ENCODE measurements at regions not wholly inside any gene's neighbourhood (a gene's known extent, or its start where the extent isn't known, plus 50 kb on each side); places are given as distances from the start of the nearest gene placed in this dataset.

- Histone ChIP-seq H3K27ac (ENCODE audit: extremely low read depth, low read depth, low read length) (no peak overlapping the region), H3K36me3 (ENCODE audit: control insufficient read depth in 2 of 2, insufficient read depth in 1 of 2, low read length in 2 of 2) (no peaks in the 10 kb centered on the region), H3K4me3 (ENCODE audit: low read depth, low read length) (no peak overlapping the region), H3K9me3 (ENCODE audit: control insufficient read depth, insufficient read depth, low read depth, low read length) (no peaks in the 10 kb centered on the region), H3K4me1 (ENCODE audit: control insufficient read depth, insufficient read depth, low read length) (no peaks in the 10 kb centered on the region)
- TF ChIP-seq ZNF610 (tag by site-specific recombination; IDR thresholded peaks at IDR 0.05; ENCODE audit: borderline replicate concordance): no peak
- TF ChIP-seq ZBTB1 (tag by site-specific recombination; IDR thresholded peaks at IDR 0.05): no peak
- no peak for TF ChIP-seq ZBTB48 (tag by site-specific recombination; IDR thresholded peaks at IDR 0.05)
- TF ChIP-seq KLF10 (tag by site-specific recombination; IDR thresholded peaks at IDR 0.05): no peak
- TF ChIP-seq, protein P1, sequence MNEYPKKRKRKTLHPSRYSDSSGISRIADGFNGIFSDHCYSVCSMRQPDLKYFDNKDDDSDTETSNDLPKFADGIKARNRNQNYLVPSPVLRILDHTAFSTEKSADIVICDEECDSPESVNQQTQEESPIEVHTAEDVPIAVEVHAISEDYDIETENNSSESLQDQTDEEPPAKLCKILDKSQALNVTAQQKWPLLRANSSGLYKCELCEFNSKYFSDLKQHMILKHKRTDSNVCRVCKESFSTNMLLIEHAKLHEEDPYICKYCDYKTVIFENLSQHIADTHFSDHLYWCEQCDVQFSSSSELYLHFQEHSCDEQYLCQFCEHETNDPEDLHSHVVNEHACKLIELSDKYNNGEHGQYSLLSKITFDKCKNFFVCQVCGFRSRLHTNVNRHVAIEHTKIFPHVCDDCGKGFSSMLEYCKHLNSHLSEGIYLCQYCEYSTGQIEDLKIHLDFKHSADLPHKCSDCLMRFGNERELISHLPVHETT (tag by site-specific recombination; IDR thresholded peaks at IDR 0.05): no peak
- TF ChIP-seq, protein P2, sequence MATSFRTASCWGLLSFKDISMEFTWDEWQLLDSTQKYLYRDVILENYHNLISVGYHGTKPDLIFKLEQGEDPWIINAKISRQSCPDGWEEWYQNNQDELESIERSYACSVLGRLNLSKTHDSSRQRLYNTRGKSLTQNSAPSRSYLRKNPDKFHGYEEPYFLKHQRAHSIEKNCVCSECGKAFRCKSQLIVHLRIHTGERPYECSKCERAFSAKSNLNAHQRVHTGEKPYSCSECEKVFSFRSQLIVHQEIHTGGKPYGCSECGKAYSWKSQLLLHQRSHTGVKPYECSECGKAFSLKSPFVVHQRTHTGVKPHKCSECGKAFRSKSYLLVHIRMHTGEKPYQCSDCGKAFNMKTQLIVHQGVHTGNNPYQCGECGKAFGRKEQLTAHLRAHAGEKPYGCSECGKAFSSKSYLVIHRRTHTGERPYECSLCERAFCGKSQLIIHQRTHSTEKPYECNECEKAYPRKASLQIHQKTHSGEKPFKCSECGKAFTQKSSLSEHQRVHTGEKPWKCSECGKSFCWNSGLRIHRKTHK (tag by site-specific recombination; IDR thresholded peaks at IDR 0.05): no peak
- TF ChIP-seq ZNF658 (tag by site-specific recombination; IDR thresholded peaks at IDR 0.05): no peak
- TF ChIP-seq ZEB2 (tag by site-specific recombination; IDR thresholded peaks at IDR 0.05): no peak
- TF ChIP-seq ZFHX2 (tag by site-specific recombination; conservative IDR thresholded peaks at IDR 0.05): no peak
- TF ChIP-seq ZNF473 (tag by site-specific recombination; IDR thresholded peaks at IDR 0.05): no peak
- TF ChIP-seq ZNF302 (tag by site-specific recombination; IDR thresholded peaks at IDR 0.05; ENCODE audit: low read depth): no peak
- no peak for TF ChIP-seq ZNF624 (tag by site-specific recombination; IDR thresholded peaks at IDR 0.05)
- POLR2A ChIA-PET: no interaction called here
- CTCF ChIA-PET: no interaction called here
These were observed 541.8 kb upstream of the CHORDC1 start for GRCh38 chr11:90764691-90765090.

DNA sequence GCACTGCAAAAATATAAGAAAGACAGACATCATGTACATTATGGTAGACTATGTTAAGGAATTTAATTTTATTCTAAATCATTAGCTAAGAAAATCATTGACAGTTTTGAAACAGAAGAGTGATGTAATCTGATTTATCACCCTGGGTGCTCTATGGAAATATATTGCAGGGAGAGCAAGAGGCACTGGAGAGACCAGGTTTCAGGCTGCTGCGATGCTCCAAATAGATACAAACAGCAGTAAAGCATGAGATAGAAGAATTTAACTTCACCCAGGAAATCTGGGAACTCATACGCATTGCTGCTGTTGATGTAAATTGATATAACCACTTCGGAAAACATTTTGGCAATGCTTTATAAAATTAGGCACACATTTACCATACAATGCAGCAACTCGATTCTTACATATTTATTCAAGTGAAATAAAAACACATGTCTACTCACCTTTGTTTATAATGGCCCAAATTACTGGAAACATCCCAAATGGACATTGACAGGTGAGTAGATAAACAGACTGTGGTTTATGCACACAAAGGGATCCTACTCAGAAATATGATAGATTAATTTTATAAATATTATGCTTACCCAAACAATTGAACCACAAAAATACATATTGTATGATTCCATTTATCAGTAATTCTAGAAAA, 535.1 kb upstream of the CHORDC1 start:
- no peak overlapping the region for H3K4me3 ChIP-seq (ENCODE audit: low read depth, low read length)
- no peaks in the 10 kb centered on the region for H3K36me3 ChIP-seq (ENCODE audit: control insufficient read depth in 2 of 2, insufficient read depth in 1 of 2, low read length in 2 of 2)
- no peak overlapping the region for H3K27ac ChIP-seq (ENCODE audit: extremely low read depth, low read depth, low read length)
- H3K9me3 ChIP-seq (ENCODE audit: control insufficient read depth, insufficient read depth, low read depth, low read length): no peaks in the 10 kb centered on the region
- no peak for TF ChIP-seq SP7 (tag by site-specific recombination; IDR thresholded peaks at IDR 0.05)
- no peak for TF ChIP-seq ZNF514 (tag by site-specific recombination; IDR thresholded peaks at IDR 0.05)
- no peak for TF ChIP-seq SP2 (tag by site-specific recombination; IDR thresholded peaks at IDR 0.05)
- no peak for TF ChIP-seq ZNF677 (tag by site-specific recombination; IDR thresholded peaks at IDR 0.05)
- TF ChIP-seq, protein P3, sequence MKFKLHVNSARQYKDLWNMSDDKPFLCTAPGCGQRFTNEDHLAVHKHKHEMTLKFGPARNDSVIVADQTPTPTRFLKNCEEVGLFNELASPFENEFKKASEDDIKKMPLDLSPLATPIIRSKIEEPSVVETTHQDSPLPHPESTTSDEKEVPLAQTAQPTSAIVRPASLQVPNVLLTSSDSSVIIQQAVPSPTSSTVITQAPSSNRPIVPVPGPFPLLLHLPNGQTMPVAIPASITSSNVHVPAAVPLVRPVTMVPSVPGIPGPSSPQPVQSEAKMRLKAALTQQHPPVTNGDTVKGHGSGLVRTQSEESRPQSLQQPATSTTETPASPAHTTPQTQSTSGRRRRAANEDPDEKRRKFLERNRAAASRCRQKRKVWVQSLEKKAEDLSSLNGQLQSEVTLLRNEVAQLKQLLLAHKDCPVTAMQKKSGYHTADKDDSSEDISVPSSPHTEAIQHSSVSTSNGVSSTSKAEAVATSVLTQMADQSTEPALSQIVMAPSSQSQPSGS (tag by site-specific recombination; IDR thresholded peaks at IDR 0.05; ENCODE audit: low read depth): no peak
- no peak for TF ChIP-seq PRDM10 (tag by site-specific recombination; IDR thresholded peaks at IDR 0.05)
- TF ChIP-seq ZNF768 (tag by site-specific recombination; IDR thresholded peaks at IDR 0.05): no peak
- TF ChIP-seq ZNF169 (tag by site-specific recombination; IDR thresholded peaks at IDR 0.05): no peak
- TF ChIP-seq ZNF133 (tag by site-specific recombination; IDR thresholded peaks at IDR 0.05): no peak
- no peak for TF ChIP-seq AEBP2 (tag by site-specific recombination; IDR thresholded peaks at IDR 0.05; ENCODE audit: borderline replicate concordance)
- no peak for TF ChIP-seq ZNF155 (tag by site-specific recombination; IDR thresholded peaks at IDR 0.05)
- H3K4me1 ChIP-seq (ENCODE audit: control insufficient read depth, insufficient read depth, low read length): no peaks in the 10 kb centered on the region
- POLR2A ChIA-PET: no interaction called here
- CTCF ChIA-PET: no interaction called here
